ENCODE measurements at regions not wholly inside any gene's neighbourhood (a gene's known extent, or its start where the extent isn't known, plus 50 kb on each side); places are given as distances from the start of the nearest gene placed in this dataset.

DNA sequence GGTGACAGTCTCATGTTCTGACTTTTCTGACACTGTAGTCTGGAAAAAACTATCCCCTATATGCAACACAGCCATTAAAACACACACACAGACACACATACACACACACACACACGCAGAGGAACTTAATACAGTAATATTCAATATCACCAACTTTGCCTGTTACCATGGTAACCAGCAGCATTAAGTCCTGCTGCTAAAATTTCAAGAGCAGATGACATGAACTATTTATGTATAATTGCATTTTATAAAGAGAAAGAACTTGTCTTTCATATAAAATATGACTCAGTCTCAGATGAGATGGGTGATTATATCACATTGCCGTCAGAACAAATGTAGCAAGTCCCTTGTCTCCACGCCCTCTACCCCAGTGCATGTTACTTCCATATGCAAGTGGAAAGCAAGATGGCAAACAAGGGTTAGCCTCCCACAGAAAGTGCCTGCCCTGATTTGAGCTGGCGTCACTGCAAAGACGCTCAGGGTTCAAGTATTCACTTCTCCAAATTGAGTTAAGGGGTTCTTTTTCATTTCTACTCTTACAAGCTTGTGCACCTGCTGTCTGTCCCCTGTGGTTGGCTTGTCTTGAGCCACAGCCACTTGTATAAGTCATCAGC is 576.8 kb downstream of the UQCRFS1 start:
- TF ChIP-seq EZH2 (IDR thresholded peaks at IDR 0.05; ENCODE audit: low read depth): no peak
- TF ChIP-seq, protein P1, sequence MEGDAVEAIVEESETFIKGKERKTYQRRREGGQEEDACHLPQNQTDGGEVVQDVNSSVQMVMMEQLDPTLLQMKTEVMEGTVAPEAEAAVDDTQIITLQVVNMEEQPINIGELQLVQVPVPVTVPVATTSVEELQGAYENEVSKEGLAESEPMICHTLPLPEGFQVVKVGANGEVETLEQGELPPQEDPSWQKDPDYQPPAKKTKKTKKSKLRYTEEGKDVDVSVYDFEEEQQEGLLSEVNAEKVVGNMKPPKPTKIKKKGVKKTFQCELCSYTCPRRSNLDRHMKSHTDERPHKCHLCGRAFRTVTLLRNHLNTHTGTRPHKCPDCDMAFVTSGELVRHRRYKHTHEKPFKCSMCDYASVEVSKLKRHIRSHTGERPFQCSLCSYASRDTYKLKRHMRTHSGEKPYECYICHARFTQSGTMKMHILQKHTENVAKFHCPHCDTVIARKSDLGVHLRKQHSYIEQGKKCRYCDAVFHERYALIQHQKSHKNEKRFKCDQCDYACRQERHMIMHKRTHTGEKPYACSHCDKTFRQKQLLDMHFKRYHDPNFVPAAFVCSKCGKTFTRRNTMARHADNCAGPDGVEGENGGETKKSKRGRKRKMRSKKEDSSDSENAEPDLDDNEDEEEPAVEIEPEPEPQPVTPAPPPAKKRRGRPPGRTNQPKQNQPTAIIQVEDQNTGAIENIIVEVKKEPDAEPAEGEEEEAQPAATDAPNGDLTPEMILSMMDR (conservative IDR thresholded peaks at IDR 0.05): no peak

Measured in PC-9 (cell line).